HG02623 (cell line): ENCODE measurements at regions not wholly inside any gene's neighbourhood (a gene's known extent, or its start where the extent isn't known, plus 50 kb on each side); places are given as distances from the start of the nearest gene placed in this dataset.

Experiments
- ATAC-seq: cut with Tn5 transposase; IDR thresholded peaks from one replicate; pipeline ENCODE4 v1.9.1; 2021; ENCODE audit warnings: moderate library complexity; ENCODE audit not compliant: unreplicated experiment

GRCh38 chr2:167534443-167534842, 646.2 kb downstream of the XIRP2 start:
- no peak for ATAC-seq

- ATAC-seq = no peak
Measured at GRCh38 chr2:167524786-167525185, 636.5 kb downstream of the XIRP2 start.

DNA sequence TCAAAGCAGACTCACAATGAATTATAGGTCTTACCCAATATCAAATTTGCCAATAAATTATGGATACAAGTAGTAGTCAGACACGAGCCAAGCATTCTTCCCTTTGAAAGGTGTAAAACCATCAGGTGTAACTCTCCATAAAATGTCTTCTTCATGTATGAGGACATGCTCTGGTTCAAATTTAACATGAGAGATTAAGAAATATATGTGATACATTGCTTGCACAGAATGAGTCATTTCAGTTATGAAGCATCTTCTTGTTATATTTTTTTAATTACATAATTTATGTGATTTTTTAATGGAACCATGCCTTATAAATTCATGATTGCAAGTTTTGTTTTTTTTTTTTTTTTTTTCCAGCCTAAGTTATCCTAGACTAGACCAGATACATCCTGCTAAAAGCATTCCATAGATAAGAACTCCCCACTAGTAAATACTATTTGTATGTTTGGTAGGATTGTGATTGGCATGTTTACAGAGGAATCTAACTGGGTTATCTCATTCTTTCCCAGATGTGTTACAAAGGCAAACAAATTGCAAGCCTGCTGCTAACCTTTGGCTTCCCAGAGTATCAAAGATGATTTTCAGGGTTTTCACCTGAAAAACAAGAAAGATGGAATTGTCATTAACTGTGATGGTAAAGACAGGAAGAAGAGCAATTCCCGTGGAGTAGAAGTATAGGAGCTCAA, 621.9 kb downstream of the XIRP2 start:
- ATAC-seq = no peak

- no peak for ATAC-seq
Measured at GRCh38 chr2:167509586-167509985, 621.3 kb downstream of the XIRP2 start.

GRCh38 chr2:167508709-167509108, 620.4 kb downstream of the XIRP2 start:
- ATAC-seq = no peak

- ATAC-seq = no peak
Measured at GRCh38 chr2:167506395-167506794, 618.1 kb downstream of the XIRP2 start.

DNA sequence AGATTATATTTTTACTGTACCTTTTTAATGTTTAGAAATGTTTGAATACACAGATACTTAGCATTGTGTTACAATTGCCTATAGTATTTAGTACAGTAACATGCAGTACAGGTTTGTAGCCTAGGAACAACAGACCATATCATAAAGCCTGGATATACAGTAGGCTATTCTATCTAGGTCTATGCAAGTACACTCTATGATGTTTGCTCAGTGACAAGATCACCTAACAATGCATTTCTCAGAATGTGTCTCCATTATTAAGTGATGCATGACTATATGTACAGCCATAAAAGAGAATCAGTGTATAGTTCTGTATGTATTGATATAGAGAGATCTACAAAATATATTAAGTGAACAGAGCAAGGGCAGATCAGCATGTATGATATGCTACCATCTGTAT, 616.4 kb downstream of the XIRP2 start:
- no peak for ATAC-seq

GRCh38 chr2:167504061-167504460, 615.8 kb downstream of the XIRP2 start:
- no peak for ATAC-seq

DNA sequence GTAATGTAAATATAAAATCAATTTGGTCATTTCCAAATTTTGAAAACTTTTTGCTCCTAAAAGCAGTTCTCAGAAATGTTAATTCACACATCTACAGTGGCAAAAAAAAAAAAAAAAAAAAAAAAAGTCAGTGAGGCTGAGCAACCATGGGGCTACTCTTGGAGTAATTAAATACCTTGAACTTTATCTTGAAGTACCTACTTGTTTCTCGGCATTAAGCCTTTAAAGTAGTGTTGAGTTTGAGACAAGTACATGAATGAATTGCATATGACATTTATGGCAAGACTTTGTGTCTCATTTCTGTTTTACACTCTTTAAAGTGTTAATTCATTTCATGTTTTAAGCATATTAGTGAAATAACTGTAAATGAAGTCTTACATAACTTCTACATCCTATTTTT, 613.3 kb downstream of the XIRP2 start:
- no peak for ATAC-seq

DNA sequence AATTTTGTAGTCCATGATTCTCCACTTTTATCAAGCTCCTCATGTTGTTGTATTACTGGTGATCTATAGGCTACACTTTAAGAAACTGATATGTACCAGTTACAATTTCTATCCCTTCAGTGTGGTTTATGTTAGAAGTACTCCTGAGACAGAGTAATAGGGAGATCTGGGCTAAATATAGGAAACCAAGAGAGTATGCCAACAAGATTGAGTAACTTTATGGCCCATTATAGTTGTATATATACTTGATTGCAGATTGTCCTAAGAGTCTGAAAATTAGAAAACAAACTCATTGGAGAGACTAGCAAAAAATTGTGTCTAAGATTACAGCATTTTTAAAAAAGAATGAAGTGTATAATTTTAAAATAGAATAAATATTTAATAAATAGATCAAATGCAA, 605.6 kb downstream of the XIRP2 start:
- no peak for ATAC-seq

DNA sequence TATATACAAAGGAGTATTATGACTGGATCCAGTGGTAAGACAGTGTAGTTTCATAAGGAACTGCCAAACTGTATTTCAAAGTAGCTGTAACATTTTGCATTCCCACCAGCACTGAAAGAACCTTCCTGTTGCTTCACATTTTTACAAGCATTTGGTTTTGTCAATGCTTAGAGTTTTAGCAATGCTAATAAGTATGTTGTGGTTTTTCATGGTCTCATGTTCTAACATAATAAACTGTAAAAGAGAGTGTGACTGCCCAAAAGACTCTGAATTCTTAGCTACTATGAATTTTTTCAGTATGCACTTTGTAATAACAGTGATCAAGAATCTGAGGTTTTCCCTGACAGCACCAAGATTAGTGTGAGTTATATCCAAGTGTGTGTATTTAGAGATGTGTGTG, 604.2 kb downstream of the XIRP2 start:
- no peak for ATAC-seq

DNA sequence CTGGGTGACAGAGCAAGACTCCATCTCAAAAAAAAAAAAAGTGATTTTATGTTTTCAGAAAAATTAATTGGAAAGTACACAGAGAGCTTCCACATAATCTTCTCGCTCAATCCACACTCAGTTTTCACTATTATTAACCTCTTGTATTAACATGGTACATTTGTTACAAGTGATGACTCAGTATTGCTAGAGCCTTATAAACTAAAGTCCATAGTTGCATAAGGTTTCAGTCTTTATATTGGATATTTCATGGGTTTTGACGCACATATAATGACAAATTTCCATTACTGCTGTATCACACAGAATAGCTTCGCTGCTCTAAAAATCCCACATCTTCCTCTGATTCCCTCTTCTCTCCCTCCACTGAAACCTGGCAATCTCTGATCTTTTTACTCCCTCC, 603.5 kb downstream of the XIRP2 start:
- ATAC-seq = no peak

GRCh38 chr2:167490455-167490854, 602.2 kb downstream of the XIRP2 start:
- ATAC-seq = no peak

GRCh38 chr2:167489325-167489724, 601.0 kb downstream of the XIRP2 start:
- ATAC-seq = no peak

DNA sequence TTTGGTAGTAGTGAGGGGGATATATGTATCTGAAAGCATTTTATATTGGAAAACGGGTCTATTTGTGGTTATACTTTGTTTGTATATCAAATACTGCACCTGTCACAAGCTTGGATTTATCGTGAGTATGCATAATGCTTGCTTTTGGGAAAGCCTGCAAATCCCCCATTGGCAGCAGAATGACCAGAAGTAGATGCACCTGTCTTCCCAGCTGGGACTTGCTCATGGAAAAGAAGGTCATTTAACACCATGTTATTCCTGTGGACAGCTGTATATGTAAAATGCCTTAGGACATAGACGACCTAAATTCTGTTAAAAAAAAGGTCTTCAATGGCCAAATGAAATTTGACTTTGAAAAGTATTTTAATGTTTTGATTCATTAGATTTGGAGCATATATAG, 599.4 kb downstream of the XIRP2 start:
- no peak for ATAC-seq

GRCh38 chr2:167484875-167485274, 596.6 kb downstream of the XIRP2 start:
- no peak for ATAC-seq

DNA sequence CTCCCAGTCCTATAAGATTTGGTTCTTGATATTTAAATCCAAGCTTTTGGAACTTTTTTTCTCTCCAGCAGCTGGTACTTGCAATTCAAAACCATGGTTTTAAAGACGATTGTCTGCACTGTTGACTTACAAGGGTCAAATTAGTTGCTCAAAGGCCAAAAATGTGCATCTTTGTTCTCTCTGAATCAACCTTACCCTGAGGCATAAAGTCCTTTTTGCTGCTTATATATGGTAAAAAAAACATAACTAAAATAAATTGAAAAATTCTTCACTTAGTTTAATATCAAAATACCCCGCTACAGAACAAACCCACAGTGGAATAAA, 592.7 kb downstream of the XIRP2 start:
- ATAC-seq = no peak

DNA sequence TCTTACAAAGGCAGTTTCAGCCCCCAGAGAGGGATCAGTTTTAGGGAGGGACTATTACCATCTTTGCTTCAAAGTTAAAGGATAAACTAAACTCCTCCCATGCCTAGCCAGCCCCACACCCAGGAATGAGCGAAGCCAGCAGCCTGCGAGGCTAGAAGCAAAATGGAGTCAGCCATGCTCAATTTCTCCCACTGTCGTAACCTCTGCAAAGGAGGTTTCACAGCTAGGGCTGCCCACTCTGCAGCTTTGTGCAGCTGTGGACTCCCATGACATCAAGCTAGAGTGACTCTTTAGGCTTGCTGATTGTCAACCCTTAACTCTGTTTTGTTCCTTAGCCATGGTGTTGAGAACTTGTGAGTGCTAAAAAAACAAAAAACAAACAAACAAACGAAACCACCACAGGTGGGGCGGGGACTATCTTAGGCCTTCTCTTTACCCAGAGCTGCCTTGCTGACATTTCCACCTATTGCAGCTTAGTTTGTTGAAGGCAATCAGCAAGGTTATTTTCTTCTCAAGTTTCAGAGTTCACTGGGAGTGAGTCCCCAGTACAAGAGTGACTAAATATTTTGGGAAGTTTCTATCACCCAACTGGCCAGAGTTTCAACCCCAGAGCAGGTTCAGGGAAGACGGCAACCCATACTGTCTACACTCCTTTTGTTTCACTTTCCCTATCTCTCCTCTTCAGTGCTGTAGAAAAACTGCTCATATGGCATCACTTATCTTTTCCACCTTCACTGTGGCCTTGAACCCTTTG, 592.1 kb downstream of the XIRP2 start:
- ATAC-seq = no peak

- no peak for ATAC-seq
Measured at GRCh38 chr2:167478196-167478595, 589.9 kb downstream of the XIRP2 start.

GRCh38 chr2:167475791-167476190, 587.5 kb downstream of the XIRP2 start:
- ATAC-seq = no peak

GRCh38 chr2:167471734-167472133, 583.5 kb downstream of the XIRP2 start:
- peak; percentile 55 for ATAC-seq

- ATAC-seq = no peak
Measured at GRCh38 chr2:167471332-167471731, 583.1 kb downstream of the XIRP2 start.

- ATAC-seq = no peak
Measured at GRCh38 chr2:167462379-167462778, 574.1 kb downstream of the XIRP2 start.
